IMR-90 (cell line): ENCODE measurements at regions not wholly inside any gene's neighbourhood (a gene's known extent, or its start where the extent isn't known, plus 50 kb on each side); places are given as distances from the start of the nearest gene placed in this dataset.

Source experiments
- ATAC-seq: fragments of 200-7000 bp; cut with Tn5 transposase; 2 replicates; pipeline ENCODE4 v1.9.1; 2020; ENCODE audit warnings: low read depth, mild to moderate bottlenecking, moderate library complexity
- BruUV-seq: library from RNA; stranded (reverse); fragments of 400-500 nt; replicated peaks from 2 replicates; lab custom pipeline; 2021; lab: Mats Ljungman, UMichigan
- CTCF ChIA-PET: fragments of 300-600 bp; formaldehyde crosslinking; extraction: SDS; loops from one replicate; lab custom pipeline; 2021; ENCODE audit warnings: antibody characterized with exemption; lab: Yijun Ruan, JAX
- POLR2A ChIA-PET: fragments of 300-600 bp; sonication (Branson Sonifier 250); formaldehyde crosslinking; loops from one replicate; lab custom pipeline; 2022; ENCODE audit warnings: antibody characterized with exemption; ENCODE audit not compliant: unreplicated experiment; lab: Charles Lee
- DNase-seq: peaks from one replicate; pipeline ENCODE4 v3.0.0; 2013
- H2AFZ ChIP-seq: replicated peaks from 2 replicates; pipeline ENCODE3; 2013; ENCODE audit warnings: low read length, mild to moderate bottlenecking; ENCODE audit not compliant: poor library complexity
- H2AK5ac ChIP-seq: 2 replicates; pipeline ENCODE4 v1.6.1; 2013; ENCODE audit warnings: low read depth, low read length, inconsistent platforms
- H2AK9ac ChIP-seq: replicated peaks from 2 replicates; pipeline ENCODE3; 2013; ENCODE audit warnings: mild to moderate bottlenecking, low read depth, low read length, moderate library complexity; ENCODE audit not compliant: poor library complexity
- H2BK120ac ChIP-seq: 2 replicates; pipeline ENCODE4 v1.6.1; 2013; ENCODE audit warnings: low read depth, low read length, inconsistent platforms
- H2BK15ac ChIP-seq: 3 replicates; pipeline ENCODE4 v1.6.1; 2013; ENCODE audit warnings: low read depth, low read length, inconsistent platforms
- H2BK20ac ChIP-seq: 2 replicates; pipeline ENCODE4 v1.6.1; 2013; ENCODE audit warnings: low read depth, mild to moderate bottlenecking, inconsistent platforms, low read length, moderate library complexity
- H2BK5ac ChIP-seq: 2 replicates; pipeline ENCODE4 v1.6.1; 2013; ENCODE audit warnings: mild to moderate bottlenecking, low read depth, low read length, inconsistent platforms; ENCODE audit not compliant: poor library complexity, severe bottlenecking
- H3K14ac ChIP-seq: replicated peaks from 2 replicates; pipeline ENCODE4 v1.6.1; 2013; ENCODE audit warnings: low read depth, low read length, inconsistent platforms
- H3K18ac ChIP-seq: 2 replicates; pipeline ENCODE4 v1.6.1; 2013; ENCODE audit warnings: low read depth, low read length, control low read depth
- H3K23ac ChIP-seq: 2 replicates; pipeline ENCODE4 v1.6.1; 2013; ENCODE audit warnings: low read depth, low read length, inconsistent platforms
- H3K27ac ChIP-seq: 2 replicates; pipeline ENCODE4 v1.5.1; 2013; ENCODE audit warnings: mild to moderate bottlenecking, control low read depth, low read length; ENCODE audit not compliant: insufficient read depth
- H3K27me3 ChIP-seq: 2 replicates; pipeline ENCODE4 v1.6.1; 2013; ENCODE audit warnings: low read length; ENCODE audit not compliant: control insufficient read depth, insufficient read depth
- H3K36me3 ChIP-seq: 2 replicates; pipeline ENCODE4 v1.6.1; 2013; ENCODE audit warnings: low read length, mixed read lengths; ENCODE audit not compliant: control insufficient read depth, insufficient read depth
- H3K4ac ChIP-seq: 2 replicates; pipeline ENCODE4 v1.6.1; 2013; ENCODE audit warnings: low read depth, low read length, inconsistent platforms
- H3K4me1 ChIP-seq: 2 replicates; pipeline ENCODE4 v1.6.1; 2013; ENCODE audit warnings: low read length, mixed read lengths; ENCODE audit not compliant: control insufficient read depth, insufficient read depth
- H3K4me2 ChIP-seq: 2 replicates; pipeline ENCODE4 v1.6.1; 2013; ENCODE audit warnings: low read depth, mild to moderate bottlenecking, control low read depth, low read length, moderate library complexity
- H3K4me3 ChIP-seq: 2 replicates; pipeline ENCODE4 v1.5.1; 2013; ENCODE audit warnings: low read depth, mild to moderate bottlenecking, control low read depth, low read length, moderate library complexity; ENCODE audit not compliant: insufficient read depth
- H3K56ac ChIP-seq: 2 replicates; pipeline ENCODE4 v1.6.1; 2013; ENCODE audit warnings: low read length, inconsistent platforms; ENCODE audit not compliant: insufficient read depth; ENCODE audit errors: extremely low read depth
- H3K79me1 ChIP-seq, 2 experiments: 2 replicates each; pipeline ENCODE4 v1.6.1; 2013; ENCODE audit warnings: low read length in 2 of 2, inconsistent platforms in 1 of 2, low read depth in 1 of 2
- H3K9ac ChIP-seq: 2 replicates; pipeline ENCODE4 v1.6.1; 2013; ENCODE audit warnings: low read depth, low read length, control low read depth
- H3K9me1 ChIP-seq: 2 replicates; pipeline ENCODE4 v1.6.1; 2013; ENCODE audit warnings: low read length, inconsistent platforms; ENCODE audit not compliant: insufficient read depth
- H3K9me3 ChIP-seq: 2 replicates; pipeline ENCODE4 v1.6.1; 2013; ENCODE audit warnings: low read length; ENCODE audit not compliant: control insufficient read depth, insufficient read depth
- H4K20me1 ChIP-seq: 2 replicates; pipeline ENCODE4 v1.6.1; 2013; ENCODE audit warnings: low read length, inconsistent platforms; ENCODE audit not compliant: insufficient read depth
- H4K5ac ChIP-seq: 2 replicates; pipeline ENCODE4 v1.6.1; 2013; ENCODE audit warnings: mild to moderate bottlenecking, low read depth, low read length, control low read depth
- H4K8ac ChIP-seq, 2 experiments: 2 replicates each; pipeline ENCODE4 v1.6.1; 2013; ENCODE audit warnings: low read depth in 2 of 2, low read length in 2 of 2, control low read depth in 1 of 2, inconsistent platforms in 1 of 2
- H4K91ac ChIP-seq: 2 replicates; pipeline ENCODE4 v1.6.1; 2013; ENCODE audit warnings: low read depth, low read length, inconsistent platforms; ENCODE audit not compliant: insufficient read depth
- CEBPB ChIP-seq: IDR thresholded peaks from 2 replicates; pipeline ENCODE4 v1.6.1; 2012; ENCODE audit warnings: low read depth, low read length, improper control_type of control experiment
- CHD1 ChIP-seq: IDR thresholded peaks from 2 replicates; pipeline ENCODE4 v1.6.1; 2012; ENCODE audit warnings: low read depth, low read length, improper control_type of control experiment
- FOS ChIP-seq: fragments of 150-350 bp; IDR thresholded peaks from 2 replicates; pipeline ENCODE4 v1.6.1; 2016; ENCODE audit warnings: low read depth, low read length
- MAFK ChIP-seq: IDR thresholded peaks from 2 replicates; pipeline ENCODE4 v1.6.1; 2012; ENCODE audit warnings: low read depth, low read length, improper control_type of control experiment
- MAZ ChIP-seq: IDR thresholded peaks from 2 replicates; pipeline ENCODE4 v1.6.1; 2012; ENCODE audit warnings: low read depth, mild to moderate bottlenecking, low read length, improper control_type of control experiment, moderate library complexity, borderline replicate concordance
- MXI1 ChIP-seq: IDR thresholded peaks from 2 replicates; pipeline ENCODE4 v1.6.1; 2012; ENCODE audit warnings: low read depth, mild to moderate bottlenecking, low read length, moderate library complexity, borderline replicate concordance
- POLR2A ChIP-seq: IDR thresholded peaks from 2 replicates; pipeline ENCODE4 v1.6.1; 2012; ENCODE audit warnings: mild to moderate bottlenecking, low read depth, low read length
- RAD21 ChIP-seq: IDR thresholded peaks from 2 replicates; pipeline ENCODE4 v1.6.1; 2012; ENCODE audit warnings: low read length, improper control_type of control experiment
- RCOR1 ChIP-seq: IDR thresholded peaks from 2 replicates; pipeline ENCODE4 v1.6.1; 2012; ENCODE audit warnings: mild to moderate bottlenecking, low read length, improper control_type of control experiment; ENCODE audit not compliant: insufficient replicate concordance
- SMC3 ChIP-seq: fragments of 150-350 bp; IDR thresholded peaks from 2 replicates; pipeline ENCODE4 v1.6.1; 2016; ENCODE audit warnings: low read depth, mild to moderate bottlenecking, antibody characterized with exemption, low read length, moderate library complexity
- USF2 ChIP-seq: fragments of 150-350 bp; IDR thresholded peaks from 2 replicates; pipeline ENCODE4 v1.6.1; 2017; ENCODE audit warnings: mild to moderate bottlenecking, antibody characterized with exemption, low read length, low read depth
- WGBS, 2 experiments: methylation state at CpG; one replicate each; pipeline versions ENCODE4 v1.1.5 to v1.1.7; 2013; ENCODE audit warnings: missing lambda C conversion rate in 2 of 2; ENCODE audit not compliant: insufficient read length in 1 of 2; ENCODE audit errors: extremely low coverage in 2 of 2; 5-methylcytosine and 5-hydroxymethylcytosine counted together
- dilution Hi-C: fragments of 300-500 bp; cut with HindIII; formaldehyde crosslinking; loops from one replicate; pipeline ENCODE4 v1.14.3; 2018; ENCODE audit warnings: low sequenced_read_pairs; ENCODE audit not compliant: unreplicated experiment
- in situ Hi-C: fragments of 300-500 bp; cut with MboI; formaldehyde crosslinking; loops from 3 replicates; pipeline ENCODE4 v1.14.3; 2019; ENCODE audit warnings: low sequenced_read_pairs, inconsistent platforms, mixed read lengths
- intact Hi-C: fragments of 100-400 bp; cut with micrococcal nuclease; formaldehyde crosslinking; loops from 2 replicates; pipeline ENCODE4 v1.10.0; 2022
- TF ChIP-seq, protein P1 (sequence below): fragments of 150-350 bp; IDR thresholded peaks from 2 replicates; pipeline ENCODE4 v1.6.1; 2016; ENCODE audit warnings: low read depth, mild to moderate bottlenecking, low read length, moderate library complexity, borderline replicate concordance
- TF ChIP-seq, protein P2 (sequence below): conservative IDR thresholded peaks from 2 replicates; pipeline ENCODE4 v1.5.1; 2012; ENCODE audit warnings: mild to moderate bottlenecking, low read depth, low read length, improper control_type of control experiment

- CTCF ChIA-PET: no interaction called here
- Histone ChIP-seq H2BK5ac (no peak overlapping the region), H2AK5ac (no peak overlapping the region), H3K18ac (peak overlapping the region; percentile 81; the same call in 1 of the 2 replicates), H2BK15ac (no peak overlapping the region), H3K56ac (no peak overlapping the region), H3K27me3 (no peaks in the 10 kb centered on the region), H2BK120ac (no peak overlapping the region), H2AFZ (no peak overlapping the region), H4K8ac (no peak overlapping the region), H3K4me2 (peak overlapping the region; percentile 36; the same call in 1 of the 2 replicates), H3K4ac (no peak overlapping the region), H3K27ac (peak overlapping the region; percentile 79; the same call in 1 of the 2 replicates), H3K9me3 (no peaks in the 10 kb centered on the region), H4K20me1 (no peaks in the 10 kb centered on the region), H4K91ac (no peak overlapping the region), H3K9me1 (no peaks in the 10 kb centered on the region), H2BK20ac (no peak overlapping the region), H3K4me1 (peaks cover 7% of the 10 kb centered on the region), H2AK9ac (no peak overlapping the region), H3K23ac (no peak overlapping the region), H3K4me3 (no peak overlapping the region), H4K5ac (no peak overlapping the region; the same call in 1 of the 2 replicates), H3K36me3 (no peaks in the 10 kb centered on the region), H3K14ac (no peak overlapping the region), H3K79me1 (no peaks in the 10 kb centered on the region), H3K9ac (no peak overlapping the region)
- DNase-seq (peak; percentile 29), ATAC-seq (peak; percentile 44)
- TF ChIP-seq, protein P1, sequence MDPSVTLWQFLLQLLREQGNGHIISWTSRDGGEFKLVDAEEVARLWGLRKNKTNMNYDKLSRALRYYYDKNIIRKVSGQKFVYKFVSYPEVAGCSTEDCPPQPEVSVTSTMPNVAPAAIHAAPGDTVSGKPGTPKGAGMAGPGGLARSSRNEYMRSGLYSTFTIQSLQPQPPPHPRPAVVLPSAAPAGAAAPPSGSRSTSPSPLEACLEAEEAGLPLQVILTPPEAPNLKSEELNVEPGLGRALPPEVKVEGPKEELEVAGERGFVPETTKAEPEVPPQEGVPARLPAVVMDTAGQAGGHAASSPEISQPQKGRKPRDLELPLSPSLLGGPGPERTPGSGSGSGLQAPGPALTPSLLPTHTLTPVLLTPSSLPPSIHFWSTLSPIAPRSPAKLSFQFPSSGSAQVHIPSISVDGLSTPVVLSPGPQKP: no peak
- no peak for TF ChIP-seq FOS
- no peak for TF ChIP-seq CEBPB
- no peak for TF ChIP-seq POLR2A
- TF ChIP-seq SMC3: no peak
- no peak for TF ChIP-seq RAD21
- TF ChIP-seq USF2: no peak
- TF ChIP-seq CHD1: no peak
- no peak for TF ChIP-seq MAZ
- no peak for TF ChIP-seq RCOR1
- TF ChIP-seq MAFK: no peak
- no peak for TF ChIP-seq MXI1
- TF ChIP-seq, protein P2, sequence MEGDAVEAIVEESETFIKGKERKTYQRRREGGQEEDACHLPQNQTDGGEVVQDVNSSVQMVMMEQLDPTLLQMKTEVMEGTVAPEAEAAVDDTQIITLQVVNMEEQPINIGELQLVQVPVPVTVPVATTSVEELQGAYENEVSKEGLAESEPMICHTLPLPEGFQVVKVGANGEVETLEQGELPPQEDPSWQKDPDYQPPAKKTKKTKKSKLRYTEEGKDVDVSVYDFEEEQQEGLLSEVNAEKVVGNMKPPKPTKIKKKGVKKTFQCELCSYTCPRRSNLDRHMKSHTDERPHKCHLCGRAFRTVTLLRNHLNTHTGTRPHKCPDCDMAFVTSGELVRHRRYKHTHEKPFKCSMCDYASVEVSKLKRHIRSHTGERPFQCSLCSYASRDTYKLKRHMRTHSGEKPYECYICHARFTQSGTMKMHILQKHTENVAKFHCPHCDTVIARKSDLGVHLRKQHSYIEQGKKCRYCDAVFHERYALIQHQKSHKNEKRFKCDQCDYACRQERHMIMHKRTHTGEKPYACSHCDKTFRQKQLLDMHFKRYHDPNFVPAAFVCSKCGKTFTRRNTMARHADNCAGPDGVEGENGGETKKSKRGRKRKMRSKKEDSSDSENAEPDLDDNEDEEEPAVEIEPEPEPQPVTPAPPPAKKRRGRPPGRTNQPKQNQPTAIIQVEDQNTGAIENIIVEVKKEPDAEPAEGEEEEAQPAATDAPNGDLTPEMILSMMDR: no peak
- WGBS, 2 experiments: no CpG with 5 or more reads among the region's 1 CpG
- in situ Hi-C loops (no loop called here), dilution Hi-C loops (no loop called here), intact Hi-C loops (no loop called here)
- BruUV-seq: no TSS peak
- POLR2A ChIA-PET: no interaction called here
Observed at GRCh38 chr1:238404481-238404880, 513.8 kb upstream of the ZP4 start.
